NCI-H2029 treated with DMSO at 0.1 percent for 48 hours (cell line): ENCODE measurements at regions not wholly inside any gene's neighbourhood (a gene's known extent, or its start where the extent isn't known, plus 50 kb on each side); places are given as distances from the start of the nearest gene placed in this dataset.

Experiments used
- DNase-seq: peaks from one replicate; lab custom pipeline; 2025; lab: John Stamatoyannopoulos, UW

DNA sequence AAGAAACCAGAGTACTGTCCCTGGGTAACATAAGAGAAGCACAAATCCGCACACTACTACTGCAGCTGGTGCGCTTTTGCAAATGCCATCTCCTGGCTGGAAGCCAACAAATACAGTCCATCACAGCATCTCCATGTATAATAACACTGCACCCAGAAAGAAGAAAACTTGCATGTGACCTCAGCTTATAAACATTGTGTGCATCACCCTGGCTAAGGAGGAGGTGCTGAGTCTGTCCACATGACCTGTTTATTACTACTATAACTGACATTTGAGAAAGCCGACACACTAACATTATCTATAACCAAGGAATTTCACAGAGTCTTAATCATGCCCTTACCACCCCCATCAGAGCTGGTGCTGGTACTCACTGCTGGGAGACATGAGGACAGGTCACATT, 516.8 kb downstream of the CFAP47 start:
- no peak for DNase-seq

DNA sequence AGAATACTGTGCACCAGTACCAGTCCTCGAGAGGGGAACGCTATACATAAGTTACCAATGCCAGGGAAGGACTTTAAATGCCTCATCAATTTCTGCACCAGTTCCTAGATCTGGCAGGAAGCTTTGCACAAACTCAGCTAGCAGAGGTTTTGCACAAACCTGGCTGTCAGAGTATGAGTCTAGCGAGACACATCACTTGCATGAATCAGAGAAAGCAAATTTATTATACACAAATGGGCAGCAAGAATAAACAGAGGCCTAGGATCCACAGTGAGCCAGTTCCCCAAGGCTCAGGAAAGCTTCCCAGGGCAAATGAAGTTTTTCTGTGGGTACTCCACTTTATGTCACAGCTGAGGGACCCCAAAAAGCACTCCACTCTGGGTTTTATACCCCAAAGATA, 523.5 kb downstream of the CFAP47 start:
- no peak for DNase-seq

DNA sequence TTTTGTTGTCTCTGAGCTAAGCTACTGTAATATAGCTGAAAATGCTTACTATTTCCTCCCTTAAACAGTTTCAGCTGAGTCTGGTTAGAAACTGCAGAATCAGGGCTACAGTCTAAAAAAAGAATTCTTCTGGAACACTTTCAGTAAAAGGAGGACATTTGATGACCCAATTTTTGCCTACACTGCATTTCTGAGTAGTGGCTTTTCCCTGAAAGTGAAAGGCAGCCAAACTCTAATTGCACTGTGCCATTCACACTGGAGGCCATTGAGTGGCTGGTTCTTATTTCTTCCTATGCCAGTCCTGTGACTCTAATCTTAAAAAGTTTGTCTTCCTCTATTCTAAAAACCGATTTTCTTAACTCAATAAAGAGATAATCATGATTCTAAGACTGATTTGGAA, 526.0 kb downstream of the CFAP47 start:
- DNase-seq = no peak

DNA sequence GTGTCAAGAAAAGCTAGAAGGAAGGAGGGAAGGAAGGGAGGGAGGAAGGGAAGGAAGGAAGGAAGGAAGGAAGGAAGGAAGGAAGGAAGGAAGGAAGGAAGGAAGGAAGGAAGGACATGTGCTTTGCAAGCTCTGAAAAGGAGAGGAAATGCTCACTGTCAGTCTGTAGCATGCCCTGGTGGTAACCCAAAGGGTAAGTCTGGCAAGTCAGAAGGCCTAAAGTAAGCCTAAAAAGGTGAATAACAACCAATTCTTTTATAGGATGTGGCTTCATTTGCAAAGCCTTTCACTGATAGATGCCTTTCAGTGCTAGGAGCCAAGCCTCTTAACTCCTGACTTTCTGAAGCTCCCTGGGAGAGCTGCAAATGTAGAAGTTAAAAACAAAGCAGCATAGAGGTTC, 542.6 kb downstream of the CFAP47 start:
- no peak for DNase-seq

DNA sequence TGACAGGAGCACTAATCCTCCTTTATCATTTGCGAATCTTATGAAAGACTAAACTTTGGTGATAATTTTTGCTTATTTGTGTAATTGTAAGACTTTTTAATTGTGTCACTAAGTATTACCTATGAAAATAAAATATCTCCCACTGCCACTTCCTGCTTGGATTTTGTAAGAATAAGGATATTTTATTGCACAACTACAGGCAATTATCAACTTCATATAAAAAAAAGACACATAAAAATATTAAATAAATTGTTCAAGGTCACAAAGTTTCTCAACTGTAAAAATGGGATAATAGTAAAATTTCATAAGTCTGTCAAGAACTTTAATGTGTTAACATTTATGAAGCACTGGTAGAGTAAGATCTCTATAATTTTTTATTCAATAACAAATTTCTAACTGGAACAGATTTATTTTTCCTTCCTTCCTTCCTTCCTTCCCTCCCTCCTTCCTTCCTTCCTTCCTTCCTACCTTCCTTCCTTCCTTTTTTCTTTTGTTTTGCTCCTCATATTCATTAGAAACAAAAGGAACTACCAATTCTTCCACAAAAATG, 527.6 kb upstream of the FAM47C start:
- no peak for DNase-seq

DNA sequence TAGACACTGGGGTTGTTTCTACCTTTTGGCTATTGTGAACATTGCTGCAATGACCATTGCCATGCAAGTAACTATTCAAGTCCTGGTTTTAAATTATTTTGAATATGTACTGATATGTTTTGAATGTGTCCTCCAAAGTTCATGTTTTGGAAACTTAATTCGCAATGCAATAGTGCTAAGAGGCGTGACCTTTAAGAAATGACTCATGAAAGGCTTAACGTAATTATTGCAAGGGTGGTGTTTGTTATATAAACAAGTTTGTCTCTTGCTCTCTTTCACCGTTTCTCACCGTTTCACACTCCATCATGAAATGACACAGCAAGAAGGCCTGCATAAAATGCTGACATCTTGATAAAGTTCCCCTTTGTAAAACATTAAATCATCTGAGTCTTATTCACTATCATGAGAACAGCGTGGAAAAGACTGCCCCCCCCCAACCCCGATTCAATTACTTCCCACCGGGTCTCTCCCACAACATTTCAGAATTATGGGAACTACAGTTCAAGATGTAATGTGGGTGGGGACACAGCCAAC, 506.9 kb upstream of the FAM47C start:
- no peak for DNase-seq

DNA sequence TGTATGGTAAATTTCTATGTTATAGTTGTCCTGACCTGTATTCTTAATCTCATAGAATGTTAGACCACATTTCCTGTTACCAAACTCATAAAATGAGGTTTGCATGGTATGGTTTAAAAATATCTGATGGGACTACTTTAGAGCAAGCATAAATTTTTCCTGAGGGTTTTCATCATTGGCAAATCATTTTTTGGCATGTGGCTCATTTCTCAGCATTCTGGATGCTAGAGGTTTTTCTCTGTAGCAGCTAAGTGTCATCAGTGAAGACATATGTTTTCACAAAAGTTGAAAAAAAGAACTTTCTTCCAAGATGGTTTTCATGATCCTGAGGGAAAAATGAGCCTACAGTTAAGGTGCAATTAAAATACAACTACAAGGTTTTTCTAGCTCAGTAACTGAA, 503.5 kb upstream of the FAM47C start:
- DNase-seq = no peak

DNA sequence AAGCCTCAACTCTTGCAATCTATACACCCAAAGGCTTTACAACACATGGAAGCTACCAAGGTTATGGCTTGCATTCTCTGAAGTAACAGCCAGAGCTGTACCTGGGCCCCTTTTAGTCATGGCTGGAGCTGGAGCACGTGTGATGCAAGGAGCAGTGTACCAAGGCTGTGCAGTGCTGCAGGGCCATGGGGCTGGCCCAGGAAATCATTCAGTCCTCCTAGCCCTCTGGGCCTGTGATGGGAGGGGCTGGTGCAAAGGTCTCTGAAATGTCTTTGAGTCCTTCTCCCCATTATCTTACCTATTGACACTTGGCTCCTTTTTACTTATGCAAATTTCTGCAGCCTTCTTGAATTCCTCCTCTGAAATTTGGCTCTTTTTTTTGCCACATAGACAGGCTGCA, 500.1 kb upstream of the FAM47C start:
- DNase-seq = no peak

DNA sequence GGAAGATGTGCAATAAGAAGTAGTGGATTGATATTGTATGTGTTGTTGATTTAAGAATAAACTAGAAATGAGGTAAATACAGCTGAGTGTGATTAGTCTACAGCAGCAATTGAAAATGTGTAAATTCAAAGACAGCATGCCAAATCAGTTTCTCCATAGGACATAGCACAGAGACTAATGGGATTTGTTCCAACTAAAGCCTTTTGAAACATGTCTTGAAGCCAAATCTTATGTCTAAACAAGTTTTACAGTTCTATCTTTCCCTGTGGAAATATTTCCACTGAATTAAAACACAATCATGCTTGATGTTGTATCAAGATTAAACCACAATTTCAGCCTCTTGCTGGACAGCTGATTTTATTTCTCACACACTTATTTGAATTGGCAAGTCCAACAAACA, 497.4 kb upstream of the FAM47C start:
- no peak for DNase-seq

DNA sequence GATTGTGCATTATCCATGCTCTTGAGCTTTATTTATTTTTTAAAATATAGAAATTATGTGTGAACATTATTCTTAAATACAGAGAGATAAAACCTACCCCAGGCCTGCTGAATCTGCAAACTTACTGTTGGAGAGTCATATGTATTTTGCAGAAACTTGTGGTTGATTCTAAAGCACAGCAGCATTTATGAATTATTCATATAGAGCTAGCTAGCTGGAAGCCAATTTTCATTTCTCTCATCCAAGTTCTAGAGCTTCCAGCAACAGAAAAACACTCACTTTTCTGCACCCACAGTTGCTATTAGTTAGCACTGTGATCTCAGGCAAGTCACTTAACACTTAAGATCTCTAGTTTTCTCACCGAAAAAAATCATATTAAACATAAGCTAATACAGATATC, 479.5 kb upstream of the FAM47C start:
- no peak for DNase-seq

DNA sequence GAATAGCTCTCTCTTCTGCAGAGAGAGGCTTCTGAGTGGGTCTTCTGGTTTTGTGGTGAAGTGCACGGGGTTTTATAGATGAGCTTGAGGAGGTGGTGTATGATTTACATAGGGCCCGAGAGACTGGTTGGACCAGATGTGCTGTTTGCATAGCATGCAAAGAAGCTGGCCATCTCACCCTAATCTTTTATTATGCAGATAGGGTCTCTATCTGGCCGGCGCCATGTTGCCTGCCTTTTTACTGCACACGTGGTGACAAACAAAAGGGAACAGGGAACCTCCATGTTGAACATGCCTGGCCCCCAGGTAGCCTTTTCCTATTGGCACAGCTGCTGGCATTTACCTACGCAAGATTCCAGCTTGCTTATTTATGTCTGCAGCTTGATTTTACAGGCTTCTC, 473.3 kb upstream of the FAM47C start:
- DNase-seq = no peak

DNA sequence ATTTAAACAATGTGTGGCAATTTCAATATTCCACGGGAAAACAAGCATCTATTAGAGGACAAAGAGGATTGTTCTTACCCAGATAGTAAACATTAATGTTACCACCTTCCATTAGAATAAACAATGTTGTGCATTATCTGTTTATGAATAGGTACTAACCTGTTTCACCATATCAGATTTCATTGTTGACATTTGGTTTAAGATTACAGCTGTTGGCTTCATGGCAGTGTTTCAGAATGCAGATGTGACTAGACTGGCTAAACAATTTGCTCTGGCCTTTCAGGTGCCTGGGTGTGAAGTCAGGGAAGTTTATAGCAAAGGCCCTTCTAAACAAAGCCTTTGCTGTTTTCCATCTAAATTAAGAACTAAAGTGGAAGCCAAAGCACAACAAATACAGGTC, 464.7 kb upstream of the FAM47C start:
- DNase-seq = peak; percentile 26

DNA sequence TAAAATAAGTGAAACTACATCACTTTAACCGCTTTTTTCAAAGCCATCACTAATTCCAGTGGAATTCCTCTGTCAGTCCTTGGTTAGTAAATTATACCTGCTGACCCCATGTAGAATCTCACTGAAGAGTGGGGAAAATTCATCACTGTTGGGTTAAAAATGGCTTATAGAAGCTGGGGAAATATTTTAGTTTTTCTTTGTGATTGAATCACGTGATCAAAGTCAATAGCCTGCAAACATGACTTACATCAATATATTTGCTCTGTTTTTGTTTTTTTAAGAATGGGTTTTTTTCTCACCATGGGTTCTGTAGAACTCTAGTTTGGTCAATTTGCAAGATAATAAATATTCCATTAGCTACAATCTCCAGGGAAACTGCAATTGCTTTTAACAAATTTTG, 445.2 kb upstream of the FAM47C start:
- no peak for DNase-seq

DNA sequence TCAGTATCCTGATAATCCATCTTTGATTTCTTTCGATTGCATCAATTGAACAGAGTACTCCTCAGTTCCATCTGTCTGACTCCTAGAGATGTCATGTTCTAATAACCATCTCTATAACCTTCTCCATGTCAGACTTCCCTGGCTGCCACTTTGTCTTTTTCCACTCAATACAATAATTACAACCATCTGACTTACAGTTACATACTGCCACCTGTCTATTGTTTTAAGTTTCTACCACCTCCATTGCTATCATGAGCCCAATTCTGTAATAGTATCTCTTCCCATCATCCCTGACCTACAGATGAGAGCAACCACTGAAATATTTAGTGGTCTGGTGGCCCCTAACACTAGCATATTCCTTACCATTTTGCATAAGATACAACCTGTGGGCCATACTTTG, 439.2 kb upstream of the FAM47C start:
- no peak for DNase-seq

DNA sequence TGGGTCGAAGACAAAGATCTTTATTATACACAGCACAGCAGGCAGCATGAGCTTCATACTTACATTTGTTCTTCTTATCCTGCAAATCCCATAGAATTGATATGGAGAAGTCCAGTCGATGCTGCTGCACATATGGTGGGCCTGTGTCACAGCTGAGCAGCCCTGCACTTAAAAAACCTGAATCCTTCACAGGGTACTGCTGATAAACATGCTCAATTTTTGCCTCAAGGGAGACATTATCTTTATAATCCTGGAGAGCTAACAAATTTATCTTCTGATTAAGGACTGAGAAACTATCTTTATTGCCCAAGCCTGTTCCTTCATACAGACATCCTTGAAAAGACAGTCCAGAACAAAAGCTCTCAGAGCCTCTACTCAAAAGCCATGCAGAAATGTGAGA, 434.4 kb upstream of the FAM47C start:
- no peak for DNase-seq

DNA sequence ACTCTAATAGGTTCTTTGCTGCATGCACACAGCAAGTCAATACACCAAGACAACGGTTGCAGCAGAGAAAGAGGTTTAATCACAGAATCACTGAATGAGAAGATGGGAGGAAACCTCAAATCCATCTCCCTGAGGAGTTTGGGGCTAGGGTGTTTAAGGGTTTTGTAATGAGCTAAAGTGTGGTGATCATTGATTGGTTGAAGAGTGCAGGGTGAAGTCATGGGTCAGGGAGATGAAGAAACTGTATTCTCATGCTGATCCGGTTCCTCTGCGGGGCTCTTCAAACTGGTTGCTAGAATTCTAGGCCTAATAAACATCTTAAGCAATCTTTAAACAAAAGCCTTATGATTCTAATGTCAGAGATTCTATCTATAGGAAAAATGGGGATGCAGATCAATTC, 432.5 kb upstream of the FAM47C start:
- DNase-seq = no peak

DNA sequence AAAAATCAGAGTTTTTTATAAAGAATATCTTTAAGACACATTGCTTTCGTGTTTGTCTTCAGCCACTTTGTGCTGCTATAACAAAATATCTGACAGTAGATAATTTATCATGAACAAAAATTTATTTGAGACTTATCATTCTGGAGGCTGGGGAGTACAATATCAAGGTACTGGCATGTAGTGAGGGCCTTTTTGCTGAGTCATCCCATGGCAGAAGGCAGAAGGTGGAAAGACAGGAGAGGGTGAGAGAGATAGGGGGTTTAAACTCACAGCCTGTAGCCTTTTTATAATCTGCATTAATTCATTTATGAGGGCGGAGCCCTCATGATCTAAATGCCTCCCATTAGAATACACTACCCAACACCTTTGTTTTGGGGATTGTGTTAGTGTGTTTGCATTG, 431.2 kb upstream of the FAM47C start:
- no peak for DNase-seq

DNA sequence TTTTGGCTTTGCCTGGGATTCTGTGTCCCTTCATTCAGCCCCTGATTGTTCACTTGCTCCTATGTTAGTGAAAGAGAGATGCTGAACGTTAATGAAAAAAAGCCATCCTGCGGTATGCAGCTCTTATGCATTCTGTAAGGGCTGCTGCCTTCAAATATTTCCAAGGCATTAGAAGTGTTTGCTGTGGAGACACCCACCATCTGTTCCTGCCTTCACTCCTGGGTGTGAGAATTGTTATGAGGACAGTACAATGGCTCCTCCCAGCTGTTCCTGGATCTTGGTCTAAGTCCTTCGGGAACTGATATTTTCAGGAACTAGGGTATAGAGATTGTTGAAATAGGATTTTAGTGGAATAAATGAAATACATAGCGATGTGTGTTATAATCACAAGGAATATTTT, 427.1 kb upstream of the FAM47C start:
- DNase-seq = no peak

DNA sequence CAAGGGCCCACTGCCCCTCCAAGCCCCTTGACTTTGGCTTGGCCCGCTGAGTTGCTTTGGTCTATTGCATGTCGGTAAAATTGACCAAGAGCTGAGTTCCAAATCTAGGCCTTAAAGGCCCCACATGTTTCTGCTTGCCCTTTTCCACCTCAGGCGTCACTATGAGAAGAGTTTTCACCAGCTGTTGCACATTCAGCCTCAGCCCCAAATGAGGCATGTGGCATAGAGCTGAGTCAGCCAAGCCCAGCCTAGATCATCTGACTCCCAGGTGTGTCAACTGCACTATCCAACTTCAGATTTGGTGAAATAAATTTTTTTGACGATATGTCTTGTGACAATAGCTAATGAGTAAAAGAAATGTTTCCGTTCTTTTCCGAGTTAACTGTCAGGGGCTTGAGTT, 424.5 kb upstream of the FAM47C start:
- DNase-seq = no peak

DNA sequence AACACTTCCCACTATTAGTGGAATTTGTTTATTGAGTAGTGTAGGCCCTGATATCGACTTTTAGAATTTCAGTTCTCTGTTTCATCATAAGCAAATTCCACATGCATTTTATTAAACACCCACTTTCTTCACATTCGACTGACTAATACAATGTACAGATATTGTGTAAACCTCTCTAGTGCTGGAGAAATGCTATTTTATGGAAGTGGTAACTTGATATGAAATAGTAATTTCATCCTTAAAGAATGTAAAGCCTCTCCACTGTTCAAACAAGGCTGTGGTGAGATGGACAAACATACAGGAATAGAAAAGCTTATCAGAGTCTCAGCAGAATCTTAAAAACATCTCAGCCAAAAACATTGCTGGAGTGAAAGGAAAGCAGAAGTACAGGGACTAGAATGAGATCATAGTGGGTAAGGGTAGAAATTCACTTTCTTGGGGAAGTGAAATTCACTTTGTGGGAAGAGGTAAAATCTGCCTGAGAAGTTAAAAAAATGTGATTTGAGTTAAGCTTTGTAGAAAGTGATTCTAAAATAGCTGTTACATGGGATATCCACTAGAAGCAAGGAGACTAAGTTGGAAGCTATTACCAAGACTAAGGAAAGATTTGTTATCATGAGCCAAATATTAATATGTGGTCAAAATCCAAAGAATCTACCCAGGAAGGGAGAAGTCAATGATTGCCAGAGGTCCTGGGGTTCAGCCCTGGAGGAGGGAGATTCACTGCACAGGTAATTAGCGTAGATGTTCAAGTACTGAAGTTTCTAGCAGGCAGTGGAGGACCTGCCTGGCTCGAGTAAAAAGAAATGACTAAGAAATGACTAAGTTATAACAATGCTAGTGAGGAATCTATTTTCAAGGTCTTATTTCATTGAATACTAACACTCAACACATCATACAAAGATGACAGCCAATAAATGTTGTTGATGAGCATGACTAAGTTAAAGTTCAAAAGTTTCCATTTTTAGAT, 398.3 kb upstream of the FAM47C start:
- DNase-seq = no peak

DNA sequence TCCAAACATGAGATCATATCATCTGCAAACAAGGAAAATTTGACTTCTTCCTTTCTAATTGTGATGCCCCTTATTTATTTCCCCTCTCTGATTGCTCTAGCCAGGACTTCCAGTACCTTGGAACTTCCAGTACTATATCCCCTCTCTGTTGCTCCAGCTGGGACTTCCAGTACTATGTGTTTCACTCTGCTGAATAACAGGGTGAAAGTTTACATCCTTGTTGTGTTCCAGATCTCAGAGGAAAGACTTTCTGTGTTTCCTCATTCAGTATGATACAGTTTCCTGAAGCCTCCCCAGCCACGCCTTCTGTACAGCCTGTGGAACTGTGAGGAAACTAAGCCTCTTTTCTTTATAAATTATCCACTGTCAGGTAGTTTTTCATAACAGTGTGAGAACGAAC, 381.3 kb upstream of the FAM47C start:
- no peak for DNase-seq

DNA sequence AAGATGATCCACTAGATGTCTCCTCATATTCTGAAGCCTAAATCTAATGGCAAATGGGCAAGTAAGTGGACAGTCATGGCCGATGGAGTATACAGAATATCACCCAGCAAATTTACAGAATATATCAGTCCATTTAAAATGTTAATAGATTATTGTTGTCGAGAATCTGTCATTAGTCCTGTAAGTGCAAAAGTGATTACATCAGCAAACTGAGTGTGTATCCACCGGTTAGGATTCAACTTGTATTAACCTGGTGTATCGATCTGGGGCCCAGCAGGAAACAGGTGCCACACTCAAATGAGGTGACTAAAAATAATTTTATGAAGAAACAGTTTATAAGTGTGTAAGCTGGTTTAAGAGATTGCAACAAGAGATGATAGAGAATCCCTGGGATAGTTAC, 367.9 kb upstream of the FAM47C start:
- no peak for DNase-seq

DNA sequence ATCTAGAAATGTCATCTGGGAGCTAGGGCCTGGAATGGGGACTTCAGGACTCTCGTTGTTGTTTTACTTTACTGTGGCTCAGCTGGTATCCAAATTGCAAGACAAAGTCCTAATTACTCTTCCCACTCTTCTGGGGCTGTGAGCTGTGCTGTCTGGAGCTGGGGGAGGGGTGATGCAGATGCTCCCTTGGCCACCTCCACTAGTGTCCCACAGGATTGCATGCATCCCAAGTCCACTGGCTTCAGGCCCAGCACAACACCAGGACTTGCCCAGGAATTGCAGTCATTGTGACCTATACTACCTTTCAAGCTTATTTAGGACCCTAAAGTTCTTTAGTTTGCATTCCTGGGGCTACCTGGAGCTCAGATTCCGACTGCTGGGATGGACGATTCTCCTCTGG, 366.1 kb upstream of the FAM47C start:
- DNase-seq = no peak

DNA sequence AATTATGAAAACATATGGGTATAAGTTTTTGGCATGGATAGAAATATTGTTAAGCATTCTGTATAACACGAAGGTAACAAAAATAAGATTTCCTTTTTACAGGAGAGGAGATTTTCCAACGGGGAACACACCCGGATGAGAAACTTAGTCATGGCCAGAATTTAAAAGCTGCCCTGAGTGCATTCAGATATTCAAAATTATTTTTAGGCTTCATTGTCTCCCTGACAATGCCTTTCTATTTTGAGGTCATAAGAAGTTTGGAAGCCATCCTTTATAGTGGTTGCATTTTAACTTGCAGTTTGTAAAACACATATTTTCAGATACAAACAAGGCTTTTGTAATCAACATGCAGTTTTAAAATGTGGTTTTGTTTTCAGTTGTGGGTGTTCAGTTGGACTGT, 357.5 kb upstream of the FAM47C start:
- no peak for DNase-seq
